Left lung (tissue), 4 donors: ENCODE measurements at regions not wholly inside any gene's neighbourhood (a gene's known extent, or its start where the extent isn't known, plus 50 kb on each side); places are given as distances from the start of the nearest gene placed in this dataset.
A peak's percentile ranks its signal among the peaks of the same experiment; 100 is the strongest.

Experiments
- ATAC-seq: fragments of 200-7000 bp; cut with Tn5 transposase; one replicate; pipeline ENCODE4 v1.9.1; 2020; ENCODE audit warnings: moderate library complexity
- DNase-seq, 4 donors: peaks; one replicate each; pipeline ENCODE4 v3.0.0-alpha.2; 2013 to 2020
- H3K27ac ChIP-seq, 2 donors: fragments of 200-600 bp; sonication (generic) in 1 of 2; one replicate each; pipeline versions ENCODE4 v1.5.0 to v1.8.0; 2020 to 2021
- H3K27me3 ChIP-seq, 2 donors: fragments of 200-600 bp; sonication (generic) in 1 of 2; one replicate each; pipeline versions ENCODE4 v1.5.0 to v1.8.0; 2020 to 2021
- H3K36me3 ChIP-seq, 2 donors: fragments of 200-600 bp; sonication (generic) in 1 of 2; one replicate each; pipeline versions ENCODE4 v1.5.0 to v1.8.0; 2020 to 2021
- H3K4me1 ChIP-seq, 2 donors: fragments of 200-600 bp; one replicate each; pipeline ENCODE4 v1.8.0; 2021
- H3K4me3 ChIP-seq, 2 donors: fragments of 200-600 bp; sonication (generic) in 1 of 2; one replicate each; pipeline versions ENCODE4 v1.5.0 to v1.8.0; 2020 to 2021; ENCODE audit warnings: mild to moderate bottlenecking in 1 of 2
- H3K9me3 ChIP-seq, 2 donors: fragments of 200-600 bp; sonication (generic) in 1 of 2; one replicate each; pipeline versions ENCODE4 v1.5.0 to v1.8.0; 2020 to 2021
- intact Hi-C, 2 donors: fragments of 100-400 bp; cut with DNase I; formaldehyde crosslinking; loops; one replicate each; pipeline versions ENCODE4 v1.11.2 to v1.14.2; 2022
- TF ChIP-seq, protein P1 (sequence below), 2 donors: fragments of 200-600 bp; sonication (generic) in 1 of 2; IDR thresholded peaks; one replicate each; pipeline versions ENCODE4 v1.5.0 to v1.8.0; 2021; ENCODE audit warnings: antibody characterized with exemption in 2 of 2
- donor health status: DM: no; HTN: yes; CAD: no.
- donor health status: DM: no; HTN: no; CAD: no.

DNA sequence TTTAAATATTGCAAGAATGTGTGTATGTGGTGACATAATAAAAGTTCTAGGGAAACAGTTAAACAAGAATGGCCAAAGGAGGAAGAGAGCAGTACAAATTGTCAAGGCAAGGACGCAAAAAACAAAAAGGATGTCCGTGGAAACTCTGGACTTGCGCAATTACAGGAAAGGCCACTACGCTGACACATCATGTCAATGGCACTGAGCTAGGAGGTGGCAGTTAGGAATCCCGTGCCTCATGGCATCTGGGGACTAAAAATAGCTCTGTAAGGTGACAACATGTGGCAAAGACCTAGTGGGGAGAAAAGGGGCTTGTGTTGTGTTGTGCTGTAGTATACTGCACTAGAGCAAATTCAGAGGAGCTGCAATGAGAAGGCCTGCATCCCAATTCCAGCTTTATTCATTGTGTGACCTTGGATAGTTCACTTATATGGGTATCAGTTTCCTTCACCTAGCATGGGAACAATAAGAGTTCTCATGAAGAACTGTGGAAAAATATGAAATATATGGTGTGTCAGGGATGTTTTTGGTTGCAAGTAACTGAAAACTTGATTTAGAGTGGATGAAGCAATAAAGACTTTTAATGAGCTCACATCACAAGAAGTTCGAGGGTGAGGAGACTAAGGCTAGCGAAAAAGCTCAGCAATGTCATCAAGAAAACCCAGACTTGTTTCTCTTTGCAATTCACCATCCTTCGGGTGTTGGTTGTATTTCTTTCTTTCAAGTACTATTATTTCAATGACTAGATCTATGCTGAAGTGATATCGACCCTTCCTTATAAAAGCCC, 124.1 kb upstream of the STC2 start:
- no peaks in the 10 kb centered on the region for H3K9me3 ChIP-seq
- intact Hi-C loops = no loop called here
- TF ChIP-seq, protein P1, sequence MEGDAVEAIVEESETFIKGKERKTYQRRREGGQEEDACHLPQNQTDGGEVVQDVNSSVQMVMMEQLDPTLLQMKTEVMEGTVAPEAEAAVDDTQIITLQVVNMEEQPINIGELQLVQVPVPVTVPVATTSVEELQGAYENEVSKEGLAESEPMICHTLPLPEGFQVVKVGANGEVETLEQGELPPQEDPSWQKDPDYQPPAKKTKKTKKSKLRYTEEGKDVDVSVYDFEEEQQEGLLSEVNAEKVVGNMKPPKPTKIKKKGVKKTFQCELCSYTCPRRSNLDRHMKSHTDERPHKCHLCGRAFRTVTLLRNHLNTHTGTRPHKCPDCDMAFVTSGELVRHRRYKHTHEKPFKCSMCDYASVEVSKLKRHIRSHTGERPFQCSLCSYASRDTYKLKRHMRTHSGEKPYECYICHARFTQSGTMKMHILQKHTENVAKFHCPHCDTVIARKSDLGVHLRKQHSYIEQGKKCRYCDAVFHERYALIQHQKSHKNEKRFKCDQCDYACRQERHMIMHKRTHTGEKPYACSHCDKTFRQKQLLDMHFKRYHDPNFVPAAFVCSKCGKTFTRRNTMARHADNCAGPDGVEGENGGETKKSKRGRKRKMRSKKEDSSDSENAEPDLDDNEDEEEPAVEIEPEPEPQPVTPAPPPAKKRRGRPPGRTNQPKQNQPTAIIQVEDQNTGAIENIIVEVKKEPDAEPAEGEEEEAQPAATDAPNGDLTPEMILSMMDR (IDR thresholded peaks at IDR 0.05) = no peak
- DNase-seq = peak in 3 of 4 donors; percentile 9 to 42 (median 26)
- H3K27ac ChIP-seq = peak overlapping the region in 1 of 2 donors; percentile 33
- H3K4me3 ChIP-seq = no peak overlapping the region
- H3K4me1 ChIP-seq = peaks cover 0 to 20% of the 10 kb centered on the region in 2 donors
- no peaks in the 10 kb centered on the region for H3K27me3 ChIP-seq
- no peaks in the 10 kb centered on the region for H3K36me3 ChIP-seq
- peak; percentile 38 for ATAC-seq

DNA sequence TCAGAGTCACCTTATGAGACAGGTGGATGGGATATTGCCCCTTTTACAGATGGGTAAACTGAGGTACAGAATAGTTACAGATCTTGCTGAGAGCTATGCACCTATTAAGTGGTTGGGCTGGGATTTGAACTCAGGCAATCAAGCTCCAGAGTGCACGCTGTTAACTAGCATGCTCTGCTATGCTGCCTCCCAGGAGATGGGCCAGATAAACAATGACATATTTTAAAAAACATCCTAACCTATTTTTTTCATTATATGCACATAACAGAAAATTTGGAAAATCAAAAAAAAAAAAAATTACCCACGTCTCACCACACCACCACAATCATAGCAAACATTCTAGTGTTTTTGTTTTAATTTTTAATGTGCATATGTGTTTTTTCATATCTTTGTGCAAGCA, 123.4 kb upstream of the STC2 start:
- TF ChIP-seq, protein P1 (IDR thresholded peaks at IDR 0.05) = no peak
- Histone ChIP-seq H3K9me3 (no peaks in the 10 kb centered on the region), H3K27ac (peak overlapping the region in 1 of 2 donors; percentile 33), H3K4me1 (peaks cover 0 to 20% of the 10 kb centered on the region in 2 donors), H3K27me3 (no peaks in the 10 kb centered on the region), H3K4me3 (no peak overlapping the region), H3K36me3 (no peaks in the 10 kb centered on the region)
- no peak for ATAC-seq
- DNase-seq = no peak
- intact Hi-C loops = no loop called here

DNA sequence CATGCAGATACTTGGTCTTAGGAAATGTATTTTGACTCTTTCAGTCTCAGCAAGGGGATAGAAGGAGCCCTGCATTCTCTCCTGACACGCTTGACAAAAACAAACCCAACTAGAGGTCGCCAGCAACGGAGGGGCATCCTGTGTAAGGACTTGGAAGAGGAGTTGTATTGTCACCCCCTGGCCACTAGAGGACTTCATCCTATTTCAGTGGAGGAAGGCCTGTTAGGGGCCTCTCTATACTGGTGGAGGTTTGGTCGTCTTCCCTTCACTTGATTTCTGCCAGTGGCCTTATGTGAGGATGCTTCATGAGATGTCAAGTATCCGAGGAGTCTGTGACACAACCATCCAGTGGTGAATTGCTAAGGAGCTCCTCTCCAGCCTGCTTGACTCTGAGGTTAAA, 122.8 kb upstream of the STC2 start:
- TF ChIP-seq, protein P1 (IDR thresholded peaks at IDR 0.05) = no peak
- ATAC-seq (no peak), DNase-seq (no peak)
- no peak overlapping the region for H3K4me3 ChIP-seq
- H3K36me3 ChIP-seq = no peaks in the 10 kb centered on the region
- peaks cover 0 to 20% of the 10 kb centered on the region in 2 donors for H3K4me1 ChIP-seq
- no peaks in the 10 kb centered on the region for H3K27me3 ChIP-seq
- H3K9me3 ChIP-seq = no peaks in the 10 kb centered on the region
- intact Hi-C loops = no loop called here
- no peak overlapping the region for H3K27ac ChIP-seq

- intact Hi-C loops = no loop called here
- no peak for ATAC-seq
- no peak for DNase-seq
- H3K9me3 ChIP-seq = no peaks in the 10 kb centered on the region
- H3K36me3 ChIP-seq = no peaks in the 10 kb centered on the region
- H3K4me3 ChIP-seq = no peak overlapping the region
- TF ChIP-seq, protein P1 (IDR thresholded peaks at IDR 0.05) = no peak
- H3K27ac ChIP-seq = no peak overlapping the region
- H3K4me1 ChIP-seq = peaks cover 0 to 20% of the 10 kb centered on the region in 2 donors
- H3K27me3 ChIP-seq = no peaks in the 10 kb centered on the region
Observed at GRCh38 chr5:173450188-173450587, 122.0 kb upstream of the STC2 start.

DNA sequence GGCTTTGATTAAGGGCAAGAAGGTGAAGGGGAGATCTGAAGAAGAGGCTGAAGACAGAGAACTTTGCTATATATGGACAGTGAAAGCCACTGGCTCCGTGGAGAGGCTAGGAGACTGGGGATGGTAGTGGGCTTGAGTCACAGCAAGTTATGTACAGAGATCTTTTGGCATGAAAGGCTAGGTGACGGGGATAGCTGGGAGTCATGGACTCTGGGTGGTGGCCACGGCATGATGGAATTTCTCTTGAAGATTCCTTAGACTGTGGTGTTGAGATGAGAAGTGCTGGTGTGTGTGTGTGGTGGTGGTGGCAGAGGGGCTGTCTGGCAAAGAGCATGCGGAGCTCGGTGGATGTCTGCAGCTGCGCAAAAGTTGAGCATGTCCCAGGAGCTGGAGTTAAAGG, 120.6 kb upstream of the STC2 start:
- TF ChIP-seq, protein P1 (IDR thresholded peaks at IDR 0.05) = no peak
- DNase-seq = no peak
- H3K27me3 ChIP-seq = no peaks in the 10 kb centered on the region
- no peak overlapping the region for H3K27ac ChIP-seq
- no peak overlapping the region for H3K4me3 ChIP-seq
- intact Hi-C loops = no loop called here
- H3K4me1 ChIP-seq = peaks cover 0 to 20% of the 10 kb centered on the region in 2 donors
- H3K9me3 ChIP-seq = no peaks in the 10 kb centered on the region
- H3K36me3 ChIP-seq = no peaks in the 10 kb centered on the region
- no peak for ATAC-seq
